ENCODE measurements at regions not wholly inside any gene's neighbourhood (a gene's known extent, or its start where the extent isn't known, plus 50 kb on each side); places are given as distances from the start of the nearest gene placed in this dataset.

- H3K27ac ChIP-seq, result no peak overlapping the region
- no peak for TF ChIP-seq CTCF (conservative IDR thresholded peaks at IDR 0.05)
These were observed 174.1 kb downstream of the C9orf152 start for GRCh38 chr9:110033869-110034268.

GRCh38 chr9:110036286-110036685, 171.7 kb downstream of the C9orf152 start:
- no peak overlapping the region for H3K27ac ChIP-seq
- no peak for TF ChIP-seq CTCF (conservative IDR thresholded peaks at IDR 0.05)

GRCh38 chr9:110040788-110041187, 167.2 kb downstream of the C9orf152 start:
- no peak overlapping the region for H3K27ac ChIP-seq
- TF ChIP-seq CTCF (conservative IDR thresholded peaks at IDR 0.05), result no peak

GRCh38 chr9:110041452-110041851, 166.5 kb downstream of the C9orf152 start:
- H3K27ac ChIP-seq, result no peak overlapping the region
- TF ChIP-seq CTCF (conservative IDR thresholded peaks at IDR 0.05), result no peak

- no peak overlapping the region for H3K27ac ChIP-seq
- TF ChIP-seq CTCF (conservative IDR thresholded peaks at IDR 0.05), result no peak
These were observed 160.6 kb downstream of the C9orf152 start for GRCh38 chr9:110047232-110047954.

GRCh38 chr9:110047955-110048402, 160.0 kb downstream of the C9orf152 start:
- peak overlapping the region; percentile 48; the same call in 1 of the 2 replicates for H3K27ac ChIP-seq
- no peak for TF ChIP-seq CTCF (conservative IDR thresholded peaks at IDR 0.05)

- peak overlapping the region; percentile 48 for H3K27ac ChIP-seq
- TF ChIP-seq CTCF (conservative IDR thresholded peaks at IDR 0.05), result no peak
These were observed 159.5 kb downstream of the C9orf152 start for GRCh38 chr9:110048403-110048975.

Measured in VCaP (cell line).